ENCODE measurements at regions not wholly inside any gene's neighbourhood (a gene's known extent, or its start where the extent isn't known, plus 50 kb on each side); places are given as distances from the start of the nearest gene placed in this dataset.

DNA sequence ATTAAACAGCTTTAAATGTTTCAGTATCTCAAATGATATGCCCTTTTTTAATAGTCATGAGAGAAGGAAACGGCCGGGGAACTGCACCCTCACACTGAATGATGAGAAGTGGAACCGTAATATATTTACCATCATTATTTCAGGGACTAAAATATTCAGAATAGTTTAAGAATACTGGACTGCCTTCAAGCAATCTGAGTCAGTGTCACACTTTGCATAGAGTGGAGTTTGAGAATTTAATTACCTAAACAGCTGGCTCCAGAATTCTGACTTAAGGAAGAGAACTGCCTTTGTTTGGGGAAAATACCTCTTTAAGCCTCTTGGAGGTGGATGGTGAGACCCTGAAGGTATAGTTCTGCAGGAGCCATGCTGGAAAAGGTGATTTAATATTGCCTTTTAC lies 135.9 kb upstream of the EPHA7 start:
- TF ChIP-seq POLR2A (IDR thresholded peaks at IDR 0.05) = no peak
- TF ChIP-seq, protein P1, sequence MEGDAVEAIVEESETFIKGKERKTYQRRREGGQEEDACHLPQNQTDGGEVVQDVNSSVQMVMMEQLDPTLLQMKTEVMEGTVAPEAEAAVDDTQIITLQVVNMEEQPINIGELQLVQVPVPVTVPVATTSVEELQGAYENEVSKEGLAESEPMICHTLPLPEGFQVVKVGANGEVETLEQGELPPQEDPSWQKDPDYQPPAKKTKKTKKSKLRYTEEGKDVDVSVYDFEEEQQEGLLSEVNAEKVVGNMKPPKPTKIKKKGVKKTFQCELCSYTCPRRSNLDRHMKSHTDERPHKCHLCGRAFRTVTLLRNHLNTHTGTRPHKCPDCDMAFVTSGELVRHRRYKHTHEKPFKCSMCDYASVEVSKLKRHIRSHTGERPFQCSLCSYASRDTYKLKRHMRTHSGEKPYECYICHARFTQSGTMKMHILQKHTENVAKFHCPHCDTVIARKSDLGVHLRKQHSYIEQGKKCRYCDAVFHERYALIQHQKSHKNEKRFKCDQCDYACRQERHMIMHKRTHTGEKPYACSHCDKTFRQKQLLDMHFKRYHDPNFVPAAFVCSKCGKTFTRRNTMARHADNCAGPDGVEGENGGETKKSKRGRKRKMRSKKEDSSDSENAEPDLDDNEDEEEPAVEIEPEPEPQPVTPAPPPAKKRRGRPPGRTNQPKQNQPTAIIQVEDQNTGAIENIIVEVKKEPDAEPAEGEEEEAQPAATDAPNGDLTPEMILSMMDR (IDR thresholded peaks at IDR 0.05) = no peak
- TF ChIP-seq POLR2AphosphoS5 (IDR thresholded peaks at IDR 0.05) = no peak
